Gastroesophageal sphincter (tissue), 3 donors: ENCODE measurements at regions not wholly inside any gene's neighbourhood (a gene's known extent, or its start where the extent isn't known, plus 50 kb on each side); places are given as distances from the start of the nearest gene placed in this dataset.

Experiments used
- POLR2A ChIP-seq, 2 donors: fragments of 450-650 bp; IDR thresholded peaks; one replicate each; pipeline ENCODE4 v1.6.1; 2017; ENCODE audit warnings: antibody characterized with exemption in 2 of 2, mild to moderate bottlenecking in 2 of 2, moderate library complexity in 1 of 2
- POLR2AphosphoS5 ChIP-seq: sonication (generic); formaldehyde crosslinking; IDR thresholded peaks from one replicate; pipeline ENCODE4 v1.6.1; 2017; ENCODE audit warnings: antibody characterized with exemption
- TF ChIP-seq, protein P1 (sequence below), 4 experiments: fragments of 200-600 bp in 2 of 4; fragments of 450-650 bp in 2 of 4; sonication (generic) in 1 of 4; IDR thresholded peaks; one replicate each; pipeline ENCODE4 v1.5.1; 2017 to 2019; ENCODE audit warnings: antibody characterized with exemption in 4 of 4, mild to moderate bottlenecking in 2 of 4, moderate library complexity in 2 of 4

DNA sequence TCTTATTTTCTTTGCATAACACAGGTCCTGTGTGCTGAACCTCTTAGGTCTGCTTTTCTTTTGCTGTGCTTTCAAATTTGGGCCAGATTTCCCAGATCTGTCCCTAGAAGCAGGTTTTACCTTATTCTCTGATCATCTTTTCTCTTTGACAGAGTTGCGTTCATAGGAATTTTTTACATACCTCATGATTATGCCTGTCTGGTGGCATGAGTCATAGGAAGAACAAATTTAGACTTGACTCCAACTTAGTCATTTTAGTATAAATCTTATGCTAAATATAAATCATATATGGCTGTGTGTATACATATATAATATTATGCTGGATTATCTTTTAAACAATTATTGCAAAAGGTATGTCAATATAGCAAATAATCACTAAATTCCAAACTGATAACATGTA, 1038.9 kb downstream of the GRM8 start:
- TF ChIP-seq, protein P1, sequence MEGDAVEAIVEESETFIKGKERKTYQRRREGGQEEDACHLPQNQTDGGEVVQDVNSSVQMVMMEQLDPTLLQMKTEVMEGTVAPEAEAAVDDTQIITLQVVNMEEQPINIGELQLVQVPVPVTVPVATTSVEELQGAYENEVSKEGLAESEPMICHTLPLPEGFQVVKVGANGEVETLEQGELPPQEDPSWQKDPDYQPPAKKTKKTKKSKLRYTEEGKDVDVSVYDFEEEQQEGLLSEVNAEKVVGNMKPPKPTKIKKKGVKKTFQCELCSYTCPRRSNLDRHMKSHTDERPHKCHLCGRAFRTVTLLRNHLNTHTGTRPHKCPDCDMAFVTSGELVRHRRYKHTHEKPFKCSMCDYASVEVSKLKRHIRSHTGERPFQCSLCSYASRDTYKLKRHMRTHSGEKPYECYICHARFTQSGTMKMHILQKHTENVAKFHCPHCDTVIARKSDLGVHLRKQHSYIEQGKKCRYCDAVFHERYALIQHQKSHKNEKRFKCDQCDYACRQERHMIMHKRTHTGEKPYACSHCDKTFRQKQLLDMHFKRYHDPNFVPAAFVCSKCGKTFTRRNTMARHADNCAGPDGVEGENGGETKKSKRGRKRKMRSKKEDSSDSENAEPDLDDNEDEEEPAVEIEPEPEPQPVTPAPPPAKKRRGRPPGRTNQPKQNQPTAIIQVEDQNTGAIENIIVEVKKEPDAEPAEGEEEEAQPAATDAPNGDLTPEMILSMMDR (IDR thresholded peaks at IDR 0.05), result no peak
- TF ChIP-seq POLR2AphosphoS5 (no peak), POLR2A (IDR thresholded peaks at IDR 0.05) (no peak)
